K562 (cell line): ENCODE measurements at regions not wholly inside any gene's neighbourhood (a gene's known extent, or its start where the extent isn't known, plus 50 kb on each side); places are given as distances from the start of the nearest gene placed in this dataset.

ENCODE experiments used
- ATAC-seq: fragments of 200-7000 bp; cut with Tn5 transposase; 3 replicates; pipeline ENCODE4 v1.9.1; 2020; ENCODE audit warnings: moderate library complexity
- BruUV-seq: library from RNA; stranded (reverse); fragments of 400-500 nt; replicated peaks from 2 replicates; lab custom pipeline; 2021; lab: Mats Ljungman, UMichigan
- CTCF ChIA-PET: fragments of 300-600 bp; formaldehyde crosslinking; extraction: SDS; loops from one replicate; lab custom pipeline; 2021; ENCODE audit warnings: low intra/inter-chr PET ratio; lab: Yijun Ruan, JAX
- POLR2A ChIA-PET: fragments of 300-600, 350-650 bp; sonication (Branson Sonifier 250); formaldehyde crosslinking; extraction: SDS; loops from one replicate; lab custom pipeline; 2021; ENCODE audit warnings: antibody characterized with exemption, inconsistent platforms; lab: Yijun Ruan, JAX
- DNase-seq, 4 experiments: peaks; one replicate each; pipeline versions ENCODE4 v3.0.0 to v3.0.0-alpha.2; 2011 to 2018; ENCODE audit warnings: low spot score in 3 of 4, mixed read lengths in 3 of 4; ENCODE audit errors: extremely low read depth in 1 of 4
- FAIRE-seq: peaks from 2 replicates; lab custom pipeline; 2011; peaks lifted over from hg19 to GRCh38; lab: Jason Lieb, UNC
- H2AFZ ChIP-seq: 2 replicates; pipeline ENCODE4 v1.6.0; 2011; ENCODE audit warnings: low read depth, low read length, control low read depth, inconsistent platforms
- H3K27ac ChIP-seq: fragments of 200-600 bp; 3 replicates; pipeline ENCODE4 v1.8.0; 2011; ENCODE audit warnings: low read depth, mild to moderate bottlenecking, control low read depth, inconsistent platforms, low read length, moderate library complexity, mixed read lengths; ENCODE audit errors: extremely low read depth
- H3K27me3 ChIP-seq, 2 experiments: fragments of 300-600 bp in 1 of 2; 2 replicates in 1 of 2; 3 replicates in 1 of 2; pipeline versions ENCODE4 v1.6.0 to v1.8.0; 2011; ENCODE audit warnings: inconsistent platforms in 2 of 2, low read length in 2 of 2, mild to moderate bottlenecking in 1 of 2, mixed read lengths in 1 of 2, moderate library complexity in 1 of 2; ENCODE audit not compliant: control insufficient read depth in 2 of 2, insufficient read depth in 2 of 2
- H3K36me3 ChIP-seq: fragments of 300-600 bp; 3 replicates; pipeline ENCODE4 v1.8.0; 2011; ENCODE audit warnings: mild to moderate bottlenecking, low read length, inconsistent platforms; ENCODE audit not compliant: control insufficient read depth, insufficient read depth
- H3K4me1 ChIP-seq, 2 experiments: fragments of 200-600 bp in 1 of 2; replicated peaks in 1 of 2; 2 replicates in 1 of 2; 3 replicates in 1 of 2; pipeline versions ENCODE4 v1.5.1 to v1.8.0; 2011; ENCODE audit warnings: inconsistent platforms in 2 of 2, low read length in 2 of 2, mild to moderate bottlenecking in 1 of 2, mixed read lengths in 1 of 2, moderate library complexity in 1 of 2; ENCODE audit not compliant: control insufficient read depth in 2 of 2, insufficient read depth in 2 of 2
- H3K4me2 ChIP-seq: 2 replicates; pipeline ENCODE4 v1.6.1; 2011; ENCODE audit warnings: low read length, control low read depth, inconsistent platforms, mixed read lengths; ENCODE audit not compliant: insufficient read depth
- H3K4me3 ChIP-seq: fragments of 200-600 bp; sonication (generic), shearing (Covaris generic); 2 replicates; pipeline ENCODE4 v1.5.1; 2016; ENCODE audit warnings: control low read depth, inconsistent platforms
- H3K79me2 ChIP-seq: fragments of 200-600 bp; 3 replicates; pipeline ENCODE4 v1.8.0; 2011; ENCODE audit warnings: low read length, inconsistent platforms; ENCODE audit not compliant: control insufficient read depth, insufficient read depth
- H3K9ac ChIP-seq, 2 experiments: 2 replicates each; pipeline versions ENCODE4 v1.6.0 to v1.6.1; 2011; ENCODE audit warnings: low read depth in 2 of 2, low read length in 2 of 2, control low read depth in 1 of 2, inconsistent platforms in 1 of 2, mild to moderate bottlenecking in 1 of 2, mixed read lengths in 1 of 2; ENCODE audit not compliant: insufficient read depth in 1 of 2
- H3K9me1 ChIP-seq: one replicate; pipeline ENCODE4 v1.6.0; 2011; ENCODE audit warnings: inconsistent platforms, mild to moderate bottlenecking, low read length, moderate library complexity; ENCODE audit not compliant: control insufficient read depth, insufficient read depth
- H3K9me3 ChIP-seq: replicated peaks from 2 replicates; pipeline ENCODE4 v1.5.1; 2011; ENCODE audit warnings: low read depth, low read length, inconsistent platforms; ENCODE audit not compliant: control insufficient read depth, insufficient read depth
- H4K20me1 ChIP-seq: replicated peaks from 2 replicates; pipeline ENCODE4 v1.6.1; 2011; ENCODE audit warnings: low read length, inconsistent platforms, mixed read lengths; ENCODE audit not compliant: control insufficient read depth, insufficient read depth
- ASH1L ChIP-seq: fragments of 450-650 bp; IDR thresholded peaks from 2 replicates; pipeline ENCODE4 v1.6.1; 2018; ENCODE audit warnings: borderline replicate concordance, mild to moderate bottlenecking, low read depth; ENCODE audit not compliant: partially characterized antibody
- CREB1 ChIP-seq, 2 experiments: sonication (generic) in 1 of 2; formaldehyde crosslinking in 1 of 2; IDR thresholded peaks; 2 replicates each; pipeline versions ENCODE4 v1.6.1 to v1.8.0; 2012 to 2022; ENCODE audit warnings: inconsistent platforms in 1 of 2, mild to moderate bottlenecking in 1 of 2, missing genetic modification reagents in 1 of 2, moderate library complexity in 1 of 2
- CTBP1 ChIP-seq: fragments of 450-650 bp; IDR thresholded peaks from 2 replicates; pipeline ENCODE4 v1.6.1; 2016; ENCODE audit warnings: borderline replicate concordance
- ELK1 ChIP-seq: sonication (generic); formaldehyde crosslinking; IDR thresholded peaks from 2 replicates; pipeline ENCODE4 v1.8.1; 2022; ENCODE audit warnings: missing genetic modification reagents
- MCM3 ChIP-seq: fragments of 450-650 bp; IDR thresholded peaks from 2 replicates; pipeline ENCODE4 v1.6.1; 2016
- MTA2 ChIP-seq: fragments of 450-650 bp; IDR thresholded peaks from 2 replicates; pipeline ENCODE4 v1.6.1; 2016; ENCODE audit warnings: low read depth
- NR2C1 ChIP-seq, 2 experiments: fragments of 450-650 bp; IDR thresholded peaks; 2 replicates each; pipeline ENCODE4 v1.6.1; 2017; ENCODE audit warnings: mild to moderate bottlenecking in 2 of 2, antibody characterized with exemption in 1 of 2, inconsistent platforms in 1 of 2, missing compliant biosample characterization in 1 of 2, missing genetic modification characterization in 1 of 2
- PCBP2 ChIP-seq: fragments of 200-400 bp; formaldehyde crosslinking; IDR thresholded peaks from 2 replicates; pipeline ENCODE4 v1.6.1; 2018; ENCODE audit warnings: low read length, low read depth, mild to moderate bottlenecking, moderate library complexity; ENCODE audit not compliant: poor library complexity, severe bottlenecking
- PHTF2 ChIP-seq: fragments of 250-450 bp; sonication (Bioruptor Pico); IDR thresholded peaks from 2 replicates; pipeline ENCODE4 v1.5.0; 2021; ENCODE audit warnings: mild to moderate bottlenecking
- POLR3G ChIP-seq: IDR thresholded peaks from 2 replicates; pipeline ENCODE4 v1.6.1; 2011; ENCODE audit not compliant: insufficient read length, insufficient replicate concordance; ENCODE audit errors: extremely low read depth
- POU5F1 ChIP-seq: fragments of 150-350 bp; IDR thresholded peaks from 2 replicates; pipeline ENCODE4 v1.6.1; 2014; ENCODE audit warnings: borderline replicate concordance, low read length, low read depth, mild to moderate bottlenecking; ENCODE audit not compliant: partially characterized antibody
- PRDM10 ChIP-seq: fragments of 450-650 bp; IDR thresholded peaks from 2 replicates; pipeline ENCODE4 v1.6.1; 2018; ENCODE audit not compliant: partially characterized antibody
- RHOXF2B ChIP-seq: fragments of 250-450 bp; sonication (Bioruptor Pico); conservative IDR thresholded peaks from 2 replicates; pipeline ENCODE4 v1.5.1; 2021
- ZBTB49 ChIP-seq: sonication (generic); formaldehyde crosslinking; IDR thresholded peaks from 2 replicates; pipeline ENCODE4 v1.8.0; 2022; ENCODE audit warnings: missing genetic modification reagents, mild to moderate bottlenecking, borderline replicate concordance
- ZNF121 ChIP-seq: sonication (generic); formaldehyde crosslinking; conservative IDR thresholded peaks from 2 replicates; pipeline ENCODE4 v1.8.0; 2022; ENCODE audit warnings: missing genetic modification reagents
- ZNF140 ChIP-seq: fragments of 250-450 bp; sonication (Bioruptor Pico); IDR thresholded peaks from 2 replicates; pipeline ENCODE4 v1.8.0; 2021; ENCODE audit warnings: moderate library complexity, mild to moderate bottlenecking, inconsistent platforms
- WGBS: fragments of 100-300 bp; shearing (Covaris generic); methylation state at CpG from one replicate; pipeline ENCODE4 v1.1.6; 2016; ENCODE audit warnings: low coverage, mixed read lengths; ENCODE audit not compliant: insufficient coverage; ENCODE audit errors: missing lambda C conversion rate; 5-methylcytosine and 5-hydroxymethylcytosine counted together
- in situ Hi-C: fragments of 300-500 bp; cut with MboI; formaldehyde crosslinking; loops from 4 replicates; pipeline ENCODE4 v1.15.0; 2018; ENCODE audit warnings: inconsistent platforms, mixed read lengths
- intact Hi-C: fragments of 100-400 bp; cut with micrococcal nuclease; formaldehyde crosslinking; loops from 2 replicates; pipeline ENCODE4 v1.14.2; 2022

- peak in 3 of 4 experiments; percentile 41 to 67 (median 50) for DNase-seq
- H3K79me2 ChIP-seq: no peaks in the 10 kb centered on the region
- in situ Hi-C loops: no loop called here
- no peaks in the 10 kb centered on the region; the same call in 2 of the 3 replicates for H3K36me3 ChIP-seq
- no peak overlapping the region for H3K4me3 ChIP-seq
- H3K4me1 ChIP-seq: peaks cover 32 to 78% of the 10 kb centered on the region in 2 experiments
- peak; percentile 33 for ATAC-seq
- CTCF ChIA-PET: no interaction called here
- WGBS: 15% methylated on average over 1 of the region's 1 CpG
- BruUV-seq: no TSS peak
- H4K20me1 ChIP-seq: no peaks in the 10 kb centered on the region
- H2AFZ ChIP-seq: peak overlapping the region; percentile 94
- intact Hi-C loops: no loop called here
- H3K9me3 ChIP-seq: no peaks in the 10 kb centered on the region
- H3K27ac ChIP-seq: peak overlapping the region; percentile 80
- peak overlapping the region; percentile 44 for H3K4me2 ChIP-seq
- H3K9ac ChIP-seq: peak overlapping the region; percentile 51 to 56; a peak in 3 of 4 replicates
- no peaks in the 10 kb centered on the region for H3K9me1 ChIP-seq
- FAIRE-seq: peak; percentile 11
- no peaks in the 10 kb centered on the region for H3K27me3 ChIP-seq
- POLR2A ChIA-PET: interaction anchor here (0.5 to 3.4 kb wide), 10 partner anchors 8 to 148 kb away, joined by 3 to 18 read pairs (median 4); partner anchors contain the start of gene PICALM
- no peak for TF ChIP-seq ZNF140
- no peak for TF ChIP-seq POLR3G
- no peak for TF ChIP-seq MTA2
- TF ChIP-seq CREB1 (IDR thresholded peaks at IDR 0.05): no peak
- TF ChIP-seq CREB1 (CRISPR knock-in tag; IDR thresholded peaks at IDR 0.05): no peak
- TF ChIP-seq ZBTB49: no peak
- no peak for TF ChIP-seq MCM3
- TF ChIP-seq PRDM10: no peak
- TF ChIP-seq ELK1 (CRISPR knock-in tag): no peak
- TF ChIP-seq CTBP1: no peak
- no peak for TF ChIP-seq PCBP2
- TF ChIP-seq ZNF121 (CRISPR knock-in tag): no peak
- no peak for TF ChIP-seq POU5F1
- TF ChIP-seq RHOXF2B (CRISPR knock-in tag): no peak
- TF ChIP-seq ASH1L: no peak
- TF ChIP-seq NR2C1 (IDR thresholded peaks at IDR 0.05): no peak
- peak; percentile 62; the same call in 1 of the 2 replicates for TF ChIP-seq NR2C1 (tag; IDR thresholded peaks at IDR 0.05)
- no peak for TF ChIP-seq PHTF2 (CRISPR knock-in tag)
These were observed 82.3 kb upstream of the EED start for GRCh38 chr11:86162239-86162638.
